ENCODE measurements at regions not wholly inside any gene's neighbourhood (a gene's known extent, or its start where the extent isn't known, plus 50 kb on each side); places are given as distances from the start of the nearest gene placed in this dataset.

DNA sequence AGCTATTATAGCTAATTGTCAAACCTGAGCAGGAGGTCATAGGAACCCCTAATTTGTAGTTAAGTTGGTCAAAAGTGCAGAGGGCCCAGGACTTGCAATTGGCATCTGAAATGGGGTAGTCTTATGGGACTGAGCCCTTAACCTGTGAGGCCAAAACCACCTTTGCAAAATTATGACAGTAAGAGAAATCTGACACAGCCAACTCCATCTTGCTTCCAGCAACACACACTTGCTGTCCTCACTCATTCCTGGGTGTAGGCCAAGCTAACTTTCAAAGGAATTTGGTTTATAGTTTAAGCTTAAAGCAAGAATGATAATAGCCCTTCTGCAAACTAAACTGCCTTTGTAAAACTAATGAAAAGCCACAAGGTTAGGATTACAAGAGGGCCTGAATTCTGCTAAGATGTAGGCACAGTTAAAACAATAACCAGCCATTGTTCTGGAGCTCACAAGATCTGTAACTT lies 57.6 kb upstream of the FRMD4B start:
- TF ChIP-seq CTCF (IDR thresholded peaks at IDR 0.05) (no peak), ZFX (IDR thresholded peaks at IDR 0.05; ENCODE audit: borderline replicate concordance) (no peak)

Measured in 22Rv1 (cell line).